ENCODE measurements at regions not wholly inside any gene's neighbourhood (a gene's known extent, or its start where the extent isn't known, plus 50 kb on each side); places are given as distances from the start of the nearest gene placed in this dataset.
"Not testable (repeated sequence)": the region's sequence is repeated elsewhere in the genome, so short reads cannot be mapped to it uniquely, and the experiment has no call there.

- no peak for DNase-seq (ENCODE audit: low read depth in 2 of 2)
Measured at GRCh38 chr5:152456815-152457443, 51.9 kb upstream of the NMUR2 start.

GRCh38 chr5:152462021-152462721, 57.1 kb upstream of the NMUR2 start:
- no peak for DNase-seq (ENCODE audit: low read depth in 2 of 2)

GRCh38 chr5:152464048-152464447, 59.0 kb upstream of the NMUR2 start:
- DNase-seq (ENCODE audit: low read depth in 2 of 2) = no peak

- no peak for DNase-seq (ENCODE audit: low read depth in 2 of 2)
Measured at GRCh38 chr5:152465140-152465539, 60.1 kb upstream of the NMUR2 start.

- DNase-seq (ENCODE audit: low read depth in 2 of 2) = no peak
Measured at GRCh38 chr5:152466085-152466745, 61.1 kb upstream of the NMUR2 start.

- DNase-seq (ENCODE audit: low read depth in 2 of 2) = no peak
Measured at GRCh38 chr5:152470167-152470566, 65.1 kb upstream of the NMUR2 start.

GRCh38 chr5:152472083-152472482, 67.0 kb upstream of the NMUR2 start:
- no peak for DNase-seq (ENCODE audit: low read depth in 2 of 2)

GRCh38 chr5:152474961-152475360, 69.9 kb upstream of the NMUR2 start:
- no peak for DNase-seq (ENCODE audit: low read depth in 2 of 2)

GRCh38 chr5:152477536-152477935, 72.5 kb upstream of the NMUR2 start:
- DNase-seq (ENCODE audit: low read depth in 2 of 2) = no peak

- DNase-seq (ENCODE audit: low read depth in 2 of 2) = not testable (repeated sequence)
Measured at GRCh38 chr5:152479866-152480265, 74.8 kb upstream of the NMUR2 start.

GRCh38 chr5:152480677-152481076, 75.6 kb upstream of the NMUR2 start:
- not testable (repeated sequence) for DNase-seq (ENCODE audit: low read depth in 2 of 2)

- DNase-seq (ENCODE audit: low read depth in 2 of 2) = no peak
Measured at GRCh38 chr5:152487130-152487529, 82.1 kb upstream of the NMUR2 start.

- DNase-seq (ENCODE audit: low read depth in 2 of 2) = no peak
Measured at GRCh38 chr5:152488869-152489268, 83.8 kb upstream of the NMUR2 start.

GRCh38 chr5:152499814-152500535, 94.9 kb upstream of the NMUR2 start:
- no peak for DNase-seq (ENCODE audit: low read depth in 2 of 2)

GRCh38 chr5:152501294-152501693, 96.2 kb upstream of the NMUR2 start:
- DNase-seq (ENCODE audit: low read depth in 2 of 2) = no peak

GRCh38 chr5:152503206-152503605, 98.1 kb upstream of the NMUR2 start:
- DNase-seq (ENCODE audit: low read depth in 2 of 2) = no peak

- peak; percentile 56 to 62 for DNase-seq (ENCODE audit: low read depth in 2 of 2)
Measured at GRCh38 chr5:152505442-152506042, 100.5 kb upstream of the NMUR2 start.

- no peak for DNase-seq (ENCODE audit: low read depth in 2 of 2)
Measured at GRCh38 chr5:152511120-152511519, 106.0 kb upstream of the NMUR2 start.

GRCh38 chr5:152511531-152512132, 106.6 kb upstream of the NMUR2 start:
- DNase-seq (ENCODE audit: low read depth in 2 of 2) = no peak

- DNase-seq (ENCODE audit: low read depth in 2 of 2) = peak; percentile 24 to 26
Measured at GRCh38 chr5:152514827-152515397, 109.8 kb upstream of the NMUR2 start.

GRCh38 chr5:152523964-152524363, 118.9 kb upstream of the NMUR2 start:
- no peak for DNase-seq (ENCODE audit: low read depth in 2 of 2)

All from lung microvascular endothelial cell (primary cell).